MM.1S (cell line): ENCODE measurements at regions not wholly inside any gene's neighbourhood (a gene's known extent, or its start where the extent isn't known, plus 50 kb on each side); places are given as distances from the start of the nearest gene placed in this dataset.

Experiments
- DNase-seq: peaks from one replicate; pipeline ENCODE4 v3.0.0-alpha.2; 2015
- H2AFZ ChIP-seq: fragments of 300-600 bp; sonication (generic); 2 replicates; pipeline ENCODE4 v1.6.0; 2016; ENCODE audit warnings: antibody characterized with exemption, low read length
- H3F3A ChIP-seq: fragments of 300-600 bp; sonication (generic); 2 replicates; pipeline ENCODE4 v1.6.1; 2016; ENCODE audit warnings: mild to moderate bottlenecking, antibody characterized with exemption, low read length, moderate library complexity, mixed read lengths; ENCODE audit not compliant: insufficient read depth
- H3K27ac ChIP-seq: fragments of 300-600 bp; sonication (generic); 2 replicates; pipeline ENCODE4 v1.5.1; 2016; ENCODE audit warnings: mild to moderate bottlenecking, low read length
- H3K27me3 ChIP-seq: fragments of 300-600 bp; sonication (generic); replicated peaks from 2 replicates; pipeline ENCODE4 v1.6.0; 2016; ENCODE audit warnings: low read length; ENCODE audit not compliant: insufficient read depth
- H3K36me3 ChIP-seq: fragments of 300-600 bp; sonication (generic); replicated peaks from 2 replicates; pipeline ENCODE4 v1.6.1; 2016; ENCODE audit warnings: mild to moderate bottlenecking, low read length, mixed read lengths; ENCODE audit not compliant: insufficient read depth
- H3K4me1 ChIP-seq: fragments of 300-600 bp; sonication (generic); 2 replicates; pipeline ENCODE4 v1.6.1; 2016; ENCODE audit warnings: low read length, mixed read lengths
- H3K4me2 ChIP-seq: fragments of 300-600 bp; sonication (generic); 2 replicates; pipeline ENCODE4 v1.6.0; 2016; ENCODE audit warnings: low read depth, low read length
- H3K4me3 ChIP-seq: fragments of 300-600 bp; sonication (generic); 2 replicates; pipeline ENCODE4 v1.5.1; 2016; ENCODE audit warnings: low read length, mixed read lengths
- H3K79me2 ChIP-seq: fragments of 300-600 bp; sonication (generic); 2 replicates; pipeline ENCODE4 v1.6.1; 2016; ENCODE audit warnings: mixed run types, low read length, mixed read lengths
- H3K9ac ChIP-seq: fragments of 300-600 bp; sonication (generic); 2 replicates; pipeline ENCODE4 v1.6.1; 2016; ENCODE audit warnings: low read length, mixed read lengths
- H3K9me2 ChIP-seq: fragments of 300-600 bp; sonication (generic); replicated peaks from 2 replicates; pipeline ENCODE4 v1.6.1; 2016; ENCODE audit warnings: mild to moderate bottlenecking, low read length, mixed read lengths; ENCODE audit not compliant: insufficient read depth
- H3K9me3 ChIP-seq: fragments of 300-600 bp; sonication (generic); replicated peaks from 2 replicates; pipeline ENCODE4 v1.6.1; 2016; ENCODE audit warnings: mild to moderate bottlenecking, low read length, mixed read lengths; ENCODE audit not compliant: insufficient read depth
- H4K20me1 ChIP-seq: fragments of 300-600 bp; sonication (generic); 2 replicates; pipeline ENCODE4 v1.6.1; 2016; ENCODE audit warnings: mild to moderate bottlenecking, low read length, moderate library complexity, mixed read lengths; ENCODE audit not compliant: insufficient read depth
- EZH2 ChIP-seq: fragments of 300-600 bp; sonication (generic); optimal IDR thresholded peaks from 2 replicates; pipeline ENCODE3; 2017; ENCODE audit warnings: low read depth, mild to moderate bottlenecking, antibody characterized with exemption, low read length, mixed read lengths
- EZH2phosphoT487 ChIP-seq: fragments of 300-600 bp; sonication (generic); IDR thresholded peaks from 2 replicates; pipeline ENCODE4 v1.6.1; 2018; ENCODE audit warnings: antibody characterized with exemption, low read length
- TF ChIP-seq, protein P1 (sequence below): fragments of 300-600 bp; sonication (generic); IDR thresholded peaks from 2 replicates; pipeline ENCODE4 v1.5.1; 2016; ENCODE audit warnings: antibody characterized with exemption, low read length, mixed read lengths

DNA sequence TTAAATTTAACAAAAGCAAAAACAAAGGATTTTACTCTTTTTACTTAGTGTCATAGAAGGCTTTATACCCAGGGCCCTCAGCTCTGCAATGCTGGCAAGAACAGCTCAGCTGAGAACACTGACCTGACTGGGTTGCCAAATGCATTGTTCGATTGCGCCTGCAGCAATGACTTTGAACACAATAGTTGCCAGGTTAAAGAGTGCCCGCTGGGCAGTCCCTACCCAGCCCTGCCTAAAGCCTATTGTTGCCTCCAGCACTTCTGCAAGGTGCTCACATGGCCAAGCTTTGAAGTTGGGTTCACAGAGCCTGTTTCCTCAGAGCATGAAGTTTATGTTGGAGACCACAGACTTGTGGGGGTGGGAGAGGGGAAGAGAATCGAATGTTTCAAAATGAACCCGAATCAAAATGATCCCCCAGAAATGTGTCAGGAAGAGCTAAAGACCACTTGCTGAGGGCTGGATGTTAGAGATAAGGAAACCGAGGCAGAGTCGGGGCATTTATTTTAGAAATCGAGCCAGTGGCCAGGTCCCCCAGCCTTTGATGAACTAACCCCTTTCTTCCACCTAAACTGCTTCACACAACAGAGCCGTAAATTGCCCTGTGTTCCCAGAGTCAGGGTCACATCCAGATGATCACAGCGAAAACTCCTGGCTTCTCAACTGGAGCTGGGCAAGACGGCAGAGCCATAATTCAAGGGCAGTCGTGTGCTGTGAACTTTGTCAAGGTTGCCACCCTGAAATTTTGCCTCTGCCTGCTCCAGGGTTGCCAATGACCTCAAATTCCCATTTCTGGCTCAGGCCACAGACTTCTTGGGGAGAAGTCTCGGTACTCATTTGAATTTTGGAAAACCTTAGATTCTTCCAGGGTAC, 55.0 kb downstream of the FOXA2 start:
- no peak overlapping the region for H3K27ac ChIP-seq
- no peaks in the 10 kb centered on the region for H3K9me3 ChIP-seq
- no peaks in the 10 kb centered on the region for H3K36me3 ChIP-seq
- H3K4me1 ChIP-seq, result no peaks in the 10 kb centered on the region
- H3K9me2 ChIP-seq, result no peaks in the 10 kb centered on the region
- H3K27me3 ChIP-seq, result no peaks in the 10 kb centered on the region
- H3K79me2 ChIP-seq, result no peaks in the 10 kb centered on the region
- H3K4me2 ChIP-seq, result no peak overlapping the region
- no peaks in the 10 kb centered on the region for H3F3A ChIP-seq
- H3K4me3 ChIP-seq, result no peak overlapping the region
- no peak for DNase-seq
- no peak overlapping the region for H3K9ac ChIP-seq
- H4K20me1 ChIP-seq, result no peaks in the 10 kb centered on the region
- H2AFZ ChIP-seq, result no peak overlapping the region
- TF ChIP-seq, protein P1, sequence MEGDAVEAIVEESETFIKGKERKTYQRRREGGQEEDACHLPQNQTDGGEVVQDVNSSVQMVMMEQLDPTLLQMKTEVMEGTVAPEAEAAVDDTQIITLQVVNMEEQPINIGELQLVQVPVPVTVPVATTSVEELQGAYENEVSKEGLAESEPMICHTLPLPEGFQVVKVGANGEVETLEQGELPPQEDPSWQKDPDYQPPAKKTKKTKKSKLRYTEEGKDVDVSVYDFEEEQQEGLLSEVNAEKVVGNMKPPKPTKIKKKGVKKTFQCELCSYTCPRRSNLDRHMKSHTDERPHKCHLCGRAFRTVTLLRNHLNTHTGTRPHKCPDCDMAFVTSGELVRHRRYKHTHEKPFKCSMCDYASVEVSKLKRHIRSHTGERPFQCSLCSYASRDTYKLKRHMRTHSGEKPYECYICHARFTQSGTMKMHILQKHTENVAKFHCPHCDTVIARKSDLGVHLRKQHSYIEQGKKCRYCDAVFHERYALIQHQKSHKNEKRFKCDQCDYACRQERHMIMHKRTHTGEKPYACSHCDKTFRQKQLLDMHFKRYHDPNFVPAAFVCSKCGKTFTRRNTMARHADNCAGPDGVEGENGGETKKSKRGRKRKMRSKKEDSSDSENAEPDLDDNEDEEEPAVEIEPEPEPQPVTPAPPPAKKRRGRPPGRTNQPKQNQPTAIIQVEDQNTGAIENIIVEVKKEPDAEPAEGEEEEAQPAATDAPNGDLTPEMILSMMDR, result no peak
- no peak for TF ChIP-seq EZH2
- TF ChIP-seq EZH2phosphoT487, result no peak

GRCh38 chr20:22526512-22527012, 57.8 kb downstream of the FOXA2 start:
- Histone ChIP-seq H3K9ac (no peak overlapping the region), H3F3A (no peaks in the 10 kb centered on the region), H4K20me1 (no peaks in the 10 kb centered on the region), H3K9me3 (no peaks in the 10 kb centered on the region), H3K4me2 (no peak overlapping the region), H3K4me1 (no peaks in the 10 kb centered on the region), H2AFZ (no peak overlapping the region), H3K79me2 (no peaks in the 10 kb centered on the region), H3K9me2 (no peaks in the 10 kb centered on the region), H3K27ac (no peak overlapping the region), H3K27me3 (no peaks in the 10 kb centered on the region), H3K36me3 (no peaks in the 10 kb centered on the region), H3K4me3 (no peak overlapping the region)
- TF ChIP-seq EZH2phosphoT487 (no peak), EZH2 (no peak)
- TF ChIP-seq, protein P1, result no peak
- no peak for DNase-seq

- Histone ChIP-seq H3K9me3 (no peaks in the 10 kb centered on the region), H3K79me2 (no peaks in the 10 kb centered on the region), H3K9me2 (no peaks in the 10 kb centered on the region), H3K4me2 (no peak overlapping the region), H3K4me1 (no peaks in the 10 kb centered on the region), H3K27me3 (no peaks in the 10 kb centered on the region), H3F3A (no peaks in the 10 kb centered on the region), H3K36me3 (no peaks in the 10 kb centered on the region), H3K4me3 (no peak overlapping the region), H3K27ac (no peak overlapping the region), H3K9ac (no peak overlapping the region), H4K20me1 (no peaks in the 10 kb centered on the region), H2AFZ (no peak overlapping the region)
- DNase-seq, result no peak
- TF ChIP-seq EZH2phosphoT487 (no peak), EZH2 (no peak)
- TF ChIP-seq, protein P1, result no peak
Observed at GRCh38 chr20:22525821-22526220, 58.6 kb downstream of the FOXA2 start.
